AG10803 (cell line): ENCODE measurements at regions not wholly inside any gene's neighbourhood (a gene's known extent, or its start where the extent isn't known, plus 50 kb on each side); places are given as distances from the start of the nearest gene placed in this dataset.

Experiments
- DNase-seq: peaks from one replicate; pipeline ENCODE4 v3.0.0; 2010; ENCODE audit warnings: low read depth
- H3K4me3 ChIP-seq: 2 replicates; pipeline ENCODE4 v1.5.1; 2011; ENCODE audit warnings: mild to moderate bottlenecking, low read length, control low read depth
- CTCF ChIP-seq: conservative IDR thresholded peaks from 2 replicates; pipeline ENCODE4 v1.5.1; 2011; ENCODE audit warnings: mild to moderate bottlenecking, low read length, control low read depth, inconsistent platforms

- no peak overlapping the region for H3K4me3 ChIP-seq
- TF ChIP-seq CTCF, result no peak
- DNase-seq, result no peak
Observed at GRCh38 chr14:95387826-95388445, 68.2 kb upstream of the CLMN start.

GRCh38 chr14:95386536-95387095 lies 66.9 kb upstream of the CLMN start:
- H3K4me3 ChIP-seq, result no peak overlapping the region
- TF ChIP-seq CTCF, result no peak
- no peak for DNase-seq

GRCh38 chr14:95385701-95386100 lies 66.0 kb upstream of the CLMN start:
- no peak for DNase-seq
- TF ChIP-seq CTCF, result no peak
- no peak overlapping the region for H3K4me3 ChIP-seq

GRCh38 chr14:95382747-95383146 lies 63.0 kb upstream of the CLMN start:
- no peak overlapping the region for H3K4me3 ChIP-seq
- no peak for DNase-seq
- no peak for TF ChIP-seq CTCF

- TF ChIP-seq CTCF, result no peak
- no peak for DNase-seq
- no peak overlapping the region for H3K4me3 ChIP-seq
Observed at GRCh38 chr14:95381726-95382125, 62.0 kb upstream of the CLMN start.

- H3K4me3 ChIP-seq, result no peak overlapping the region
- DNase-seq, result no peak
- no peak for TF ChIP-seq CTCF
Observed at GRCh38 chr14:95380350-95381042, 60.8 kb upstream of the CLMN start.

- H3K4me3 ChIP-seq, result no peak overlapping the region
- DNase-seq, result no peak
- no peak for TF ChIP-seq CTCF
Observed at GRCh38 chr14:95379634-95380033, 59.9 kb upstream of the CLMN start.
